Spleen (tissue), 11 donors: ENCODE measurements at regions not wholly inside any gene's neighbourhood (a gene's known extent, or its start where the extent isn't known, plus 50 kb on each side); places are given as distances from the start of the nearest gene placed in this dataset.

Experiments used
- DNase-seq: peaks from one replicate; pipeline ENCODE4 v3.0.0-alpha.2; 2020
- H3K27ac ChIP-seq, 8 donors: fragments of 200-600 bp; sonication (generic) in 7 of 8; 1 replicate in 4 of 8; 2 replicates in 4 of 8; pipeline versions ENCODE4 v1.5.0 to v1.8.0; 2016 to 2021; ENCODE audit warnings: inconsistent platforms in 4 of 8, mild to moderate bottlenecking in 4 of 8, moderate library complexity in 1 of 8
- H3K27me3 ChIP-seq, 7 donors: fragments of 200-600 bp; sonication (generic) in 6 of 7; replicated peaks in 1 of 7; 1 replicate in 4 of 7; 2 replicates in 3 of 7; pipeline versions ENCODE4 v1.5.0 to v1.8.0; 2016 to 2021; ENCODE audit warnings: inconsistent platforms in 3 of 7, mild to moderate bottlenecking in 1 of 7
- H3K36me3 ChIP-seq, 6 donors: fragments of 200-600 bp; sonication (generic) in 5 of 6; 1 replicate in 4 of 6; 2 replicates in 2 of 6; pipeline versions ENCODE4 v1.5.0 to v1.8.0; 2016 to 2021; ENCODE audit warnings: inconsistent platforms in 2 of 6
- H3K4me1 ChIP-seq, 6 donors: fragments of 200-600 bp; sonication (generic) in 5 of 6; 1 replicate in 3 of 6; 2 replicates in 3 of 6; pipeline versions ENCODE4 v1.5.0 to v1.8.0; 2016 to 2021; ENCODE audit warnings: inconsistent platforms in 3 of 6
- H3K4me3 ChIP-seq, 8 donors: fragments of 200-600 bp; sonication (generic) in 7 of 8; 1 replicate in 4 of 8; 2 replicates in 4 of 8; pipeline versions ENCODE4 v1.5.0 to v1.8.0; 2016 to 2021; ENCODE audit warnings: inconsistent platforms in 4 of 8, mild to moderate bottlenecking in 4 of 8, moderate library complexity in 2 of 8
- H3K9me3 ChIP-seq, 8 donors: fragments of 200-600 bp; sonication (generic) in 7 of 8; 1 replicate in 4 of 8; 2 replicates in 4 of 8; pipeline versions ENCODE4 v1.5.0 to v1.8.0; 2016 to 2021; ENCODE audit warnings: inconsistent platforms in 4 of 8
- POLR2A ChIP-seq, 3 donors: fragments of 450-650 bp; IDR thresholded peaks; one replicate each; pipeline ENCODE4 v1.5.1; 2017; ENCODE audit warnings: antibody characterized with exemption in 3 of 3, mild to moderate bottlenecking in 1 of 3
- POLR2AphosphoS5 ChIP-seq, 3 donors: sonication (generic); formaldehyde crosslinking; IDR thresholded peaks; one replicate each; pipeline ENCODE4 v1.5.1; 2017; ENCODE audit warnings: antibody characterized with exemption in 3 of 3
- WGBS, 5 donors: extraction: QIAGEN DNeasy Blood & Tissue Kit in 3 of 5; methylation state at CpG; one replicate each; pipeline versions ENCODE4 v1.1.5 to v1.1.7; 2013 to 2018; 5-methylcytosine and 5-hydroxymethylcytosine counted together
- intact Hi-C: fragments of 100-400 bp; cut with DNase I; formaldehyde crosslinking; loops from one replicate; pipeline ENCODE4 v1.15.0; 2023; ENCODE audit warnings: low total_unique reads
- TF ChIP-seq, protein P1 (sequence below), 11 experiments: fragments of 200-600 bp in 7 of 11; fragments of 450-650 bp in 4 of 11; sonication (generic) in 4 of 11; IDR thresholded peaks in 8 of 11; conservative IDR thresholded peaks in 3 of 11; 1 replicate in 7 of 11; 2 replicates in 4 of 11; pipeline versions ENCODE4 v1.4.0 to v1.8.0; 2016 to 2021; ENCODE audit warnings: antibody characterized with exemption in 11 of 11, inconsistent platforms in 4 of 11, mild to moderate bottlenecking in 1 of 11
- donor health status: healthy with polysubstance abuse.
- donor health status: DM: no; HTN: no; CAD: no; lungs with moderate emphysema.
- donor health status: DM: no; HTN: no; CAD: no.
- donor health status: Bipolar disorder and iron deficiency.
- donor health status: healthy.
- donor health status: DM: no; HTN: no; CAD: no.
- donor health status: DM: yes; HTN: yes; CAD: no.

GRCh38 chr14:28599191-28599590 lies 167.4 kb upstream of the FOXG1 start:
- H3K4me3 ChIP-seq: no peak overlapping the region
- no peaks in the 10 kb centered on the region for H3K36me3 ChIP-seq
- WGBS, 5 donors: 60 to 69% (median 66%) methylated on average over 2 of the region's 2 CpGs
- H3K4me1 ChIP-seq: no peaks in the 10 kb centered on the region
- no peaks in the 10 kb centered on the region for H3K9me3 ChIP-seq
- no peak overlapping the region for H3K27ac ChIP-seq
- DNase-seq: no peak
- no peaks in the 10 kb centered on the region for H3K27me3 ChIP-seq
- no peak for TF ChIP-seq POLR2AphosphoS5 (IDR thresholded peaks at IDR 0.05)
- TF ChIP-seq, protein P1, sequence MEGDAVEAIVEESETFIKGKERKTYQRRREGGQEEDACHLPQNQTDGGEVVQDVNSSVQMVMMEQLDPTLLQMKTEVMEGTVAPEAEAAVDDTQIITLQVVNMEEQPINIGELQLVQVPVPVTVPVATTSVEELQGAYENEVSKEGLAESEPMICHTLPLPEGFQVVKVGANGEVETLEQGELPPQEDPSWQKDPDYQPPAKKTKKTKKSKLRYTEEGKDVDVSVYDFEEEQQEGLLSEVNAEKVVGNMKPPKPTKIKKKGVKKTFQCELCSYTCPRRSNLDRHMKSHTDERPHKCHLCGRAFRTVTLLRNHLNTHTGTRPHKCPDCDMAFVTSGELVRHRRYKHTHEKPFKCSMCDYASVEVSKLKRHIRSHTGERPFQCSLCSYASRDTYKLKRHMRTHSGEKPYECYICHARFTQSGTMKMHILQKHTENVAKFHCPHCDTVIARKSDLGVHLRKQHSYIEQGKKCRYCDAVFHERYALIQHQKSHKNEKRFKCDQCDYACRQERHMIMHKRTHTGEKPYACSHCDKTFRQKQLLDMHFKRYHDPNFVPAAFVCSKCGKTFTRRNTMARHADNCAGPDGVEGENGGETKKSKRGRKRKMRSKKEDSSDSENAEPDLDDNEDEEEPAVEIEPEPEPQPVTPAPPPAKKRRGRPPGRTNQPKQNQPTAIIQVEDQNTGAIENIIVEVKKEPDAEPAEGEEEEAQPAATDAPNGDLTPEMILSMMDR (IDR thresholded peaks at IDR 0.05 in 8 of 11, conservative IDR thresholded peaks at IDR 0.05 in 3 of 11): no peak
- no peak for TF ChIP-seq POLR2A (IDR thresholded peaks at IDR 0.05)
- intact Hi-C loops: no loop called here

DNA sequence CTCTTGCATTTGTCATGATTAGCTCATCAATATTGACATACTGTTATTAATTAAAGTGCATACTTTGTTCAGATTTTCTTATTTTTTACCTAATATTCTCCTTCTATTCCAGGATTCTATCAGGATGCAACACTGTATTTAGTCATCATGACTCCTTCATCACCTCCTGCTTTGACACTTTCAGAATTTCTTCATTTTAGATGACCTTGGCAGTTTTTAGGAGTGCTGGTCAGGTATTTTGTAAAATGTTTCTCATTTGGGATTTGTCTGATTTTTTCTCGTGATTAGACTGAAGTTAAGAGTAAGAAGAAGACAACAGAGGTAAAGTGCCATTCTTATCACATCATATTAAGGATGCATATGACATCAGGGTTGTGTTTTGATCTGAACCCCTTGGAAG lies 167.0 kb upstream of the FOXG1 start:
- H3K27ac ChIP-seq: no peak overlapping the region
- H3K36me3 ChIP-seq: no peaks in the 10 kb centered on the region
- TF ChIP-seq POLR2A (IDR thresholded peaks at IDR 0.05): no peak
- TF ChIP-seq, protein P1 (IDR thresholded peaks at IDR 0.05 in 8 of 11, conservative IDR thresholded peaks at IDR 0.05 in 3 of 11): no peak
- no peak for TF ChIP-seq POLR2AphosphoS5 (IDR thresholded peaks at IDR 0.05)
- no peak for DNase-seq
- WGBS, 5 donors: 41 to 73% (median 51%) methylated on average over 1 of the region's 1 CpG
- intact Hi-C loops: no loop called here
- no peaks in the 10 kb centered on the region for H3K27me3 ChIP-seq
- no peak overlapping the region for H3K4me3 ChIP-seq
- no peaks in the 10 kb centered on the region for H3K9me3 ChIP-seq
- no peaks in the 10 kb centered on the region for H3K4me1 ChIP-seq

GRCh38 chr14:28603606-28604005 lies 163.0 kb upstream of the FOXG1 start:
- Histone ChIP-seq H3K27me3 (no peaks in the 10 kb centered on the region), H3K4me3 (no peak overlapping the region), H3K27ac (no peak overlapping the region), H3K9me3 (no peaks in the 10 kb centered on the region), H3K36me3 (no peaks in the 10 kb centered on the region), H3K4me1 (no peaks in the 10 kb centered on the region)
- intact Hi-C loops: no loop called here
- TF ChIP-seq, protein P1 (IDR thresholded peaks at IDR 0.05 in 8 of 11, conservative IDR thresholded peaks at IDR 0.05 in 3 of 11): no peak
- TF ChIP-seq POLR2AphosphoS5 (IDR thresholded peaks at IDR 0.05) (no peak), POLR2A (IDR thresholded peaks at IDR 0.05) (no peak)
- WGBS, 5 donors: 64 to 84% (median 71%) methylated on average over 6 of the region's 6 CpGs
- DNase-seq: no peak

GRCh38 chr14:28607661-28608060 lies 158.9 kb upstream of the FOXG1 start:
- Histone ChIP-seq H3K9me3 (no peaks in the 10 kb centered on the region), H3K27ac (no peak overlapping the region), H3K4me1 (no peaks in the 10 kb centered on the region), H3K27me3 (no peaks in the 10 kb centered on the region), H3K4me3 (no peak overlapping the region), H3K36me3 (no peaks in the 10 kb centered on the region)
- 81 to 88% (median 85%) methylated on average over 5 of the region's 5 CpGs for WGBS, 5 donors
- intact Hi-C loops: no loop called here
- TF ChIP-seq, protein P1 (IDR thresholded peaks at IDR 0.05 in 8 of 11, conservative IDR thresholded peaks at IDR 0.05 in 3 of 11): no peak
- no peak for TF ChIP-seq POLR2A (IDR thresholded peaks at IDR 0.05)
- TF ChIP-seq POLR2AphosphoS5 (IDR thresholded peaks at IDR 0.05): no peak
- no peak for DNase-seq
